Neural crest cell (in vitro differentiated cells): ENCODE measurements at regions not wholly inside any gene's neighbourhood (a gene's known extent, or its start where the extent isn't known, plus 50 kb on each side); places are given as distances from the start of the nearest gene placed in this dataset.

Experiments
- DNase-seq: peaks from one replicate; pipeline ENCODE4 v3.0.0; 2021; ENCODE audit warnings: low read depth, mixed read lengths, low spot score
- H3K27ac Mint-ChIP-seq: one replicate; pipeline ENCODE4 v1.8.0; 2021; ENCODE audit warnings: mild to moderate bottlenecking, mixed read lengths; ENCODE audit not compliant: unreplicated experiment
- H3K27me3 Mint-ChIP-seq: 2 replicates; pipeline ENCODE4 v1.8.0; 2021; ENCODE audit warnings: low read depth, mild to moderate bottlenecking, mixed read lengths
- H3K36me3 Mint-ChIP-seq: 2 replicates; pipeline ENCODE4 v1.8.0; 2021; ENCODE audit warnings: low read depth, mild to moderate bottlenecking, mixed read lengths
- H3K4me1 Mint-ChIP-seq: 2 replicates; pipeline ENCODE4 v1.8.0; 2021; ENCODE audit warnings: mixed read lengths
- H3K4me3 Mint-ChIP-seq: one replicate; pipeline ENCODE4 v1.8.0; 2021; ENCODE audit warnings: mild to moderate bottlenecking, mixed read lengths
- H3K9me3 Mint-ChIP-seq: 2 replicates; pipeline ENCODE4 v1.8.0; 2021; ENCODE audit warnings: mixed read lengths
- CTCF ChIP-seq: fragments of 200-600 bp; sonication (generic); conservative IDR thresholded peaks from 2 replicates; pipeline ENCODE4 v1.5.0; 2021; ENCODE audit warnings: antibody characterized with exemption, mild to moderate bottlenecking

- Mint-ChIP-seq H3K36me3 (no peaks in the 10 kb centered on the region), H3K27me3 (no peaks in the 10 kb centered on the region), H3K4me3 (no peak overlapping the region), H3K27ac (no peak overlapping the region), H3K4me1 (peaks cover 19% of the 10 kb centered on the region), H3K9me3 (no peaks in the 10 kb centered on the region)
- DNase-seq: no peak
- TF ChIP-seq CTCF: no peak
These were observed 54.5 kb upstream of the EYA2 start for GRCh38 chr20:46840054-46840729.
